Astrocyte (in vitro differentiated cells and primary cell): ENCODE measurements at regions not wholly inside any gene's neighbourhood (a gene's known extent, or its start where the extent isn't known, plus 50 kb on each side); places are given as distances from the start of the nearest gene placed in this dataset.

Experiments
- DNase-seq: peaks from one replicate; pipeline ENCODE4 v3.0.0-alpha.2; 2010; ENCODE audit warnings: low read depth
- FAIRE-seq: peaks from 2 replicates; lab custom pipeline; 2011; peaks lifted over from hg19 to GRCh38; lab: Jason Lieb, UNC
- H2AFZ ChIP-seq: 2 replicates; pipeline ENCODE4 v1.6.0; 2012; ENCODE audit warnings: low read depth, low read length, inconsistent platforms
- H3K27ac ChIP-seq: 2 replicates; pipeline ENCODE4 v1.5.1; 2011; ENCODE audit warnings: low read depth, low read length, inconsistent platforms
- H3K27me3 ChIP-seq: 2 replicates; pipeline ENCODE4 v1.6.0; 2011; ENCODE audit warnings: low read length, inconsistent platforms; ENCODE audit not compliant: insufficient read depth
- H3K36me3 ChIP-seq: 2 replicates; pipeline ENCODE4 v1.5.1; 2011; ENCODE audit warnings: low read length, inconsistent platforms; ENCODE audit not compliant: insufficient read depth
- H3K4me1 ChIP-seq: 2 replicates; pipeline ENCODE4 v1.5.1; 2011; ENCODE audit warnings: low read length, inconsistent platforms; ENCODE audit not compliant: insufficient read depth
- H3K4me2 ChIP-seq: 2 replicates; pipeline ENCODE4 v1.6.0; 2012; ENCODE audit warnings: low read length, inconsistent platforms
- H3K4me3 ChIP-seq: 2 replicates; pipeline ENCODE4 v1.5.1; 2011; ENCODE audit warnings: low read depth, mild to moderate bottlenecking, low read length, inconsistent platforms; ENCODE audit not compliant: insufficient read depth
- H3K79me2 ChIP-seq: 2 replicates; pipeline ENCODE4 v1.6.0; 2012; ENCODE audit warnings: mild to moderate bottlenecking, low read length, inconsistent platforms; ENCODE audit not compliant: insufficient read depth
- H3K9ac ChIP-seq: 2 replicates; pipeline ENCODE4 v1.6.0; 2012; ENCODE audit warnings: mild to moderate bottlenecking, low read length, inconsistent platforms
- H3K9me3 ChIP-seq: 2 replicates; pipeline ENCODE4 v1.5.1; 2012; ENCODE audit warnings: low read depth, mild to moderate bottlenecking, low read length, inconsistent platforms; ENCODE audit not compliant: insufficient read depth
- H4K20me1 ChIP-seq: 2 replicates; pipeline ENCODE4 v1.6.0; 2012; ENCODE audit warnings: low read length, inconsistent platforms; ENCODE audit not compliant: insufficient read depth
- H3K27ac Mint-ChIP-seq: one replicate; pipeline ENCODE4 v1.8.0; 2021; ENCODE audit warnings: mild to moderate bottlenecking, mixed read lengths; ENCODE audit not compliant: unreplicated experiment
- H3K27me3 Mint-ChIP-seq: one replicate; pipeline ENCODE4 v1.8.0; 2021; ENCODE audit warnings: low read depth, mixed read lengths; ENCODE audit not compliant: unreplicated experiment
- H3K36me3 Mint-ChIP-seq: one replicate; pipeline ENCODE4 v1.8.0; 2021; ENCODE audit warnings: low read depth, mixed read lengths; ENCODE audit not compliant: unreplicated experiment
- H3K4me1 Mint-ChIP-seq: one replicate; pipeline ENCODE4 v1.8.0; 2021; ENCODE audit warnings: low read depth, mixed read lengths; ENCODE audit not compliant: unreplicated experiment
- H3K4me3 Mint-ChIP-seq: one replicate; pipeline ENCODE4 v1.8.0; 2021; ENCODE audit warnings: mild to moderate bottlenecking, moderate library complexity, mixed read lengths; ENCODE audit not compliant: unreplicated experiment
- H3K9me3 Mint-ChIP-seq: one replicate; pipeline ENCODE4 v1.8.0; 2021; ENCODE audit warnings: mild to moderate bottlenecking, mixed read lengths; ENCODE audit not compliant: unreplicated experiment
- CTCF ChIP-seq: IDR thresholded peaks from 2 replicates; pipeline ENCODE4 v1.5.1; 2011; ENCODE audit warnings: low read depth, mild to moderate bottlenecking, inconsistent platforms, low read length, moderate library complexity; ENCODE audit not compliant: insufficient read depth
- EZH2 ChIP-seq: IDR thresholded peaks from 2 replicates; pipeline ENCODE4 v1.6.1; 2012; ENCODE audit warnings: mild to moderate bottlenecking, low read length, inconsistent platforms; ENCODE audit not compliant: insufficient read depth

GRCh38 chr9:22740781-22741180 lies 294.2 kb downstream of the DMRTA1 start:
- peaks cover 2% of the 10 kb centered on the region for H3K9me3 Mint-ChIP-seq
- no peak overlapping the region for H2AFZ ChIP-seq
- H3K27me3 ChIP-seq, result no peaks in the 10 kb centered on the region
- H3K4me3 ChIP-seq, result no peak overlapping the region
- H3K9ac ChIP-seq, result no peak overlapping the region
- no peak for FAIRE-seq
- no peak for DNase-seq
- no peak overlapping the region for H3K4me3 Mint-ChIP-seq
- no peak overlapping the region for H3K4me2 ChIP-seq
- no peak overlapping the region for H3K27ac ChIP-seq
- TF ChIP-seq CTCF (no peak), EZH2 (no peak)
- H3K79me2 ChIP-seq, result no peaks in the 10 kb centered on the region
- H3K4me1 ChIP-seq, result no peaks in the 10 kb centered on the region
- no peak overlapping the region for H3K27ac Mint-ChIP-seq
- H3K9me3 ChIP-seq, result no peaks in the 10 kb centered on the region
- no peaks in the 10 kb centered on the region for H3K27me3 Mint-ChIP-seq
- H4K20me1 ChIP-seq, result no peaks in the 10 kb centered on the region
- H3K4me1 Mint-ChIP-seq, result peaks cover 3% of the 10 kb centered on the region
- H3K36me3 ChIP-seq, result no peaks in the 10 kb centered on the region
- peaks cover 2% of the 10 kb centered on the region for H3K36me3 Mint-ChIP-seq

- no peak overlapping the region for H2AFZ ChIP-seq
- H3K27me3 ChIP-seq, result no peaks in the 10 kb centered on the region
- Mint-ChIP-seq H3K9me3 (peaks cover 2% of the 10 kb centered on the region), H3K4me1 (peaks cover 3% of the 10 kb centered on the region), H3K27ac (no peak overlapping the region), H3K36me3 (peaks cover 2% of the 10 kb centered on the region), H3K27me3 (no peaks in the 10 kb centered on the region), H3K4me3 (no peak overlapping the region)
- TF ChIP-seq EZH2 (no peak), CTCF (no peak)
- no peaks in the 10 kb centered on the region for H3K79me2 ChIP-seq
- no peak overlapping the region for H3K9ac ChIP-seq
- no peak for FAIRE-seq
- H3K9me3 ChIP-seq, result no peaks in the 10 kb centered on the region
- no peaks in the 10 kb centered on the region for H3K36me3 ChIP-seq
- H3K27ac ChIP-seq, result no peak overlapping the region
- no peaks in the 10 kb centered on the region for H4K20me1 ChIP-seq
- H3K4me2 ChIP-seq, result no peak overlapping the region
- no peaks in the 10 kb centered on the region for H3K4me1 ChIP-seq
- H3K4me3 ChIP-seq, result no peak overlapping the region
- no peak for DNase-seq
Observed at GRCh38 chr9:22742401-22742800, 295.8 kb downstream of the DMRTA1 start.

DNA sequence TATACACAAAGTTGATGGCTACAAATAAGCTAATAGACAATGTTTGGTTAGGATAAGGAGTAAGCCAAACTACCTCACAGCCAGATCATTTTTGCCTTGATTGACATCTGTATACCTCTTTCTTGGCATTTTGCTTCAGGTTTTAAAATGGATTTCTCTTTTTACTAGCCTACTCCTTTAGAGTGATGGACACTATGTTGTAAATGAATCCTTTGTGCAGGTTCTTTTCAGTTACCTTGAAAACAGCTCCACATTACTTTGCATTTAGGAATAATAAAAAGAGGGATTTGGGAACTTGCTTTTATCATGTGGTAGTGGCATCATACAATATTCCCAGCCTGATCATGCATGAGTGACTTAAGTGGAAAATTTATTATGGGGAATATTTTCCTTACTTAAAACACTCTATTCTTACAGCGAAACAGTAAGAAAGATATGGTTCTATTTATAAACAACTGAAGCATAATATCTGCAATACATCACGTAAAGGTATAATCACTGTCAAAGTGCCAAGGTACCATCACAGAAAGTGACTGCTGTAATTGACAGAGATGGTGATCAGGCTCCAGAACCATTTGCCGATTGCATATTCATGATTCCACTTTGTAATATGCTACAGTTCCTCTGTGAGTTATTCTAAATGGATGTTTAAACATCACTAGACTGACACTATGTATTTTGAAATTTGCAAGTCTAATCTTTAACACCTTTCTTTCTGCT lies 327.0 kb downstream of the DMRTA1 start:
- H3K27me3 Mint-ChIP-seq, result no peaks in the 10 kb centered on the region
- no peak overlapping the region for H3K4me2 ChIP-seq
- TF ChIP-seq EZH2, result no peak
- no peak for TF ChIP-seq CTCF
- DNase-seq (no peak), FAIRE-seq (no peak)
- no peak overlapping the region for H3K4me3 ChIP-seq
- H2AFZ ChIP-seq, result no peak overlapping the region
- H3K27me3 ChIP-seq, result no peaks in the 10 kb centered on the region
- H3K36me3 Mint-ChIP-seq, result no peaks in the 10 kb centered on the region
- no peaks in the 10 kb centered on the region for H3K36me3 ChIP-seq
- no peaks in the 10 kb centered on the region for H3K4me1 Mint-ChIP-seq
- no peaks in the 10 kb centered on the region for H3K9me3 ChIP-seq
- H3K9ac ChIP-seq, result no peak overlapping the region
- H3K4me1 ChIP-seq, result no peaks in the 10 kb centered on the region
- no peak overlapping the region for H3K27ac ChIP-seq
- no peaks in the 10 kb centered on the region for H4K20me1 ChIP-seq
- H3K79me2 ChIP-seq, result no peaks in the 10 kb centered on the region
- no peaks in the 10 kb centered on the region for H3K9me3 Mint-ChIP-seq
- H3K27ac Mint-ChIP-seq, result no peak overlapping the region
- no peak overlapping the region for H3K4me3 Mint-ChIP-seq
